Pons (tissue), 1 donor: ENCODE measurements at regions not wholly inside any gene's neighbourhood (a gene's known extent, or its start where the extent isn't known, plus 50 kb on each side); places are given as distances from the start of the nearest gene placed in this dataset.

Source experiments
- DNase-seq: peaks from one replicate; pipeline ENCODE4 v3.0.0-alpha.2; 2016; ENCODE audit warnings: low spot score

DNA sequence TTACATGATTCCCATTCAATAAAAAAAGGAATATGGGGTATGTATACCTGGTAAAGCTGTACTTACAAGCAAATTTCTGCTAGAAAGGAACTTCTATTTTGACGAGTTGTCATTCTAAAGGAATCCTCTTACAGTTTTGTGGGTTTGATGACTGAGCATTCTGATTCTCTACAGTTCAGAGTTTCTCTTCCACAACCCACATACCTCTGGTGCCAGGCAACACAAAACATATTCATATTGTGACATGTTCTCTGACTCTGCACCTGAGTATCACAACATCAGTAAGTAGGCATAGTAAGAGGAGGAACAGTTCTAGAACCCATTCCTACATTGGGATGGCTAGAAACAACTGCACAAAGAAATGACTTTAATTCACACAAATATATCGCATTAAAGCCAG is 636.6 kb downstream of the MED13L start:
- no peak for DNase-seq

GRCh38 chr12:115639648-115640012 is 637.9 kb downstream of the MED13L start:
- no peak for DNase-seq

- DNase-seq, result no peak
Measured at GRCh38 chr12:115638733-115639647, 638.5 kb downstream of the MED13L start.

DNA sequence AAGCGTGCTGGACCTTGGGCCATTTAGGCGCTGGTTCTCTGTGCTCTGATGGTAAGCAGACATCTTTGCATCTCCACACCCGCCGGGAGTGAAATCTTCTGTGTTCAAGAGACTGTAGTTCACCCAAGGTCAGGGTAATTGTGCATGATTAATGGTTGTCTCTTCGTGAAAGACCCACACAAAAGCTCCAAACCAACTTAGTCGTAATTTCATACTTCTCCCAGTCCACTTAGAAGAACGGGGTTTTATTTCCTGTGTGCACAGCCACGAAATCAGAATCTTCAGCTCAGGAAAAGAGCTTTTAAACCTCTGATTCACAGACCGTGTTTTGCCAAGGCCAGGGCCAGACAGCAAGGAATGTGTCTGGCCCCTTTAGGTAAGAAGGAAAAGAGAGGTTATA is 640.9 kb downstream of the MED13L start:
- DNase-seq, result no peak

- DNase-seq, result no peak
Measured at GRCh38 chr12:115632308-115632707, 645.2 kb downstream of the MED13L start.

GRCh38 chr12:115630136-115630535 is 647.4 kb downstream of the MED13L start:
- no peak for DNase-seq

- no peak for DNase-seq
Measured at GRCh38 chr12:115626210-115626609, 651.3 kb downstream of the MED13L start.

GRCh38 chr12:115623764-115624334 is 653.6 kb downstream of the MED13L start:
- no peak for DNase-seq

DNA sequence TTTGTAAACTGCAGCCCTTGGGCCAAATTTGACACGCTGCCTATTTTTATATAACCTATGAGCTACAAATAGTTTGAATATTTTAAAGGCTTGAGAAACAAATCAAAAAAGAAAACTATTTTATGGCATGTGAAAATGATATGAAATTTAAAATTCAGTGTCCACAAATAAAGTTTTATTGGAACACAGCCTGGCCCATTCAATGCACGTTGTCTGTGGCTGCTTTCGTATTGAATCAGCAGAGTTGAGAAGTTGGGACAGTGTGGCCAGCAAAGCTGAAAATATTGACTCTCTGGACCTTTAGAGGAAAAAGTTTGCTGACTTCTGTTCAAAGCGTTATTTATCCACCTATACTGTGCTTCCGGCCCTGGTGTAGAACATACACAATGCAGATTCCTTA is 654.2 kb downstream of the MED13L start:
- DNase-seq, result no peak

DNA sequence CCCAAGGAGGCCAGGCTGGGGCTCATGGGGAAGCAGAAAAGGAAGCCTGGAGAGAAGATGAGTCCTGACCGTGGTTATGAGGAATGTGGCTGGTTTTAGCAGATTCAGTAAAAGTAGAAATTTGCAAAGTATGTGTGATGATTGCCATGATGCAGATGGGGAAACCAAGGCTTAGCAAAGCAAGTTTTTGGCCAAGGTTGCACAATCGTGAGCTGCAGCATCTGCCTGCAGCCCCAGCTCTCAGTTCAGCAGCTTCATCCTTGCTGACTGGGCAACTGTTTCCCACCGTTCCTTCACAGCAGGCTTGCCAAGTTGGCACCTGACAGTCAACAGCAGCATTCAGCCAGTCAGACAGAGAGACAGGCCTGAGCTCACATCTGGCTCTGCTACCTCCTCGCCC is 656.7 kb downstream of the MED13L start:
- DNase-seq, result no peak

DNA sequence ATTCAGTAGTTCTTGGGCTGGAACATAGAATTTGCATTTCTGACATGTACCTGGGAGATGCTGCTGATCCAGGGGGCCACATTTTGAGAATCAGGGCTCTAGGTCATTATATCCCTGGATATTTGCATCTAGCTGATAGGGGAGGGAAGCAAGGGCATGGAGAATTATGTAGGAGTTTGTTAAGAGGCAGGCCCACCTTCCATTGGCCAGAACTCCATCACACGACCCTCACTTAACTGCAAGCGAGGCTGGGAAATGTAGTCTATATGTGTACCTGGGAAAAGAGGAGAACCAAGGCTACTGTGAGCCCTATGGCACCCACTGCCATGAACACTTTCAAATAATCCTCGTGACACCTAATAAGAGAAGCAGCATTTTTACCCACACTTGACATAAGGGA is 657.6 kb downstream of the MED13L start:
- no peak for DNase-seq

GRCh38 chr12:115619061-115619460 is 658.4 kb downstream of the MED13L start:
- DNase-seq, result no peak

DNA sequence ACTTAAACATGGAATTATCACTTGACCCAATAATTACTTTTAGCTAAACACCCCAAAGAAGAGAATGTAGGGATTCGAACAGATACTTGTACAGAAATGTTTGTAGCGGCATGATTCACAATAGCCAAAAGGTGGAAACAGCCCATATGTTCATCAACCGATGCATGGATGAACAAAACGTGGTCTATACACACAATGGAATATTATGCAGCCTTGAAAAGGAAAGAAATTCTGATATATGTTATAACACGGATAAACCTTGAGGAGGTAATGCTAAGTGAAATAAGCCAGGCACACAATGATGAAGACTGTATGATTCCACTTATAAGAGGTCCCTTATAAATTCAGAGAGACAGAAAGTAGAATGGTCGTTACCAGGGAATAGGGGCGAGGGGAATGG is 659.4 kb downstream of the MED13L start:
- no peak for DNase-seq

DNA sequence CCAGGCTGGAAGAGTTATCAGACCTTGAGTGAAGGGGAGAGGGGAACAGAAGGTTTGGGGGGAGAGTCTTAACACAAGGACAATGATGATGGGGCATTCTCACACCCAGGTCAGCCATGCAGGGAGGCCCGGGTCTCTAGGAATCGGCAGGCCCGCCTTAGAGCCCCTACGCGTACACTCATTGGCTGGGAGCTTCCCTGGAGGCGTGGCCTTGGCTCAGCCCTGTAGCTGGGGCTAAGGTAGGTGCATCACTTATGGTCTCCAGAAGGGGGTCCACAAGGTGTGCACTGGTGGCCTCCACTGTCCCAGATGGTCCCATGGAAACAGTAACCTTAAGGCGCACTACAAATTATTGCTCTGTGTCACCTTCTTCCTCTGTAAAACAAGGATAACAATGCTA is 660.1 kb downstream of the MED13L start:
- no peak for DNase-seq

DNA sequence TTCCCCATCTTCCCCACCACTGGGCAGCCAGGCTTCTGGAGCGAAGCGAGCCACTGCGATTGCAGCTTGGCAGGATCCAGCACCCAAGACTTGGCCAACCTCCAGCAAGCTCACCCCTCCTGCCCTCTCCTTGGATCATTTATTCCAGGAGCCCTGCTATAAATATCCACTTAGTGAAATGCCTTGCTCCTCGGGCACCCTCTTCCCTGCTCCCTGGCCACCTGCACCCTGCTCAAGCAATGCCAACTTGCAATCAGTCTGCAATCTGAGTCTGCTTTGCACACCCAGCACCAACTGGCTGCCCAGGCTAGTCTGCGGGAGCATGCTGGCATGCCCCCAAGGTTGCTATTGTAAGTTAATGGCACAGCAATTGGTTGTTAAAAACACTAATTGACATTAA is 666.0 kb downstream of the MED13L start:
- DNase-seq, result no peak

GRCh38 chr12:115609347-115609746 is 668.1 kb downstream of the MED13L start:
- no peak for DNase-seq

- no peak for DNase-seq
Measured at GRCh38 chr12:115606040-115606439, 671.5 kb downstream of the MED13L start.

DNA sequence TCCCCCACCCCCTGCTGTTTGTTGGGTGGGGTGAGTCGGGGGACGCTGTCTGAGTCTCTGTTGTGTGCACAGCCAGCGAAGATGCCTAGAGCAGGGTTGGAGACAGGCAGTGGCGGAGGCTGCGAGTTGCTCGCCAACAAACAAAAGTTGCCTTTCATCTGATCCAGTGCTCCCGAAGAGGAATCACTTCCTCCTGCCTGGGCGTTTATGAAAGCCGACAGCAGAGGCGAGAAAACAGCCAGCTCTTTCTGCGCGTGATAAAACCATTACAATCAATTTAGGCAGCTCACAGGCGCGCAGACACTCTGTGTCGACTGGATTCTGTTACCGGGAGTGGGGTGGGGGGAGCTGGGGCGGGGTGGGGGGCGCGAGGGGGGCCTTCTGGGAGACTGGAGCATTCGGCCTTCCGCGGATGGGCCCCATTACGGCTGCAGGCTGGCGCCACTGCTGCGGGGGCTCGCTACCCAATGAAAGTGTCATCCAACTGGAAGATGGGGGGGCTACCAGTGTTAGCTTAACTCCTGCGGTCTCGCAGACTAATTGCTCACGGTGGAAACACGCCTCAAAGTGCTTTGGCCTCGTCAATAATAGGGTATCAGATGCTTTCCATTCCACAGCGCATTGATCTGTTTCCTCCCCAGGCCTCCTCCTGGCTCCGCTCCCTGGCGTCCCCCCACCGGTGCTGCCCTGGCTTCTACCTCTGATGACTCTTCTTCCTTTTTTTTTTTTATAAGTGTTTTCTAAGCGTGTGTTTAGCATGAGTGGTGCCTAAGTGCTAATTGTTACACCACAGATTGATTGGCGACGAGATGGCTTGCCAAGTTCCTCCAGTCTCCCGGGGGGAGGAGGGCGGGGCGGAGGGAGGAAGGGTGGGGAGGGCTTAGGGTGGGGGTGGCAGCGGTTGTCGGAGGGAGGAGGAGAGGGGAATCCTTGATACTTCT is 678.4 kb downstream of the MED13L start:
- DNase-seq, result peak; percentile 80

- no peak for DNase-seq
Measured at GRCh38 chr12:115597157-115597712, 680.3 kb downstream of the MED13L start.

GRCh38 chr12:115588131-115588530 is 689.4 kb downstream of the MED13L start:
- DNase-seq, result no peak

- DNase-seq, result no peak
Measured at GRCh38 chr12:115584156-115584555, 693.3 kb downstream of the MED13L start.

GRCh38 chr12:115583591-115583990 is 693.9 kb downstream of the MED13L start:
- DNase-seq, result no peak
